AG04449 (cell line): ENCODE measurements at regions not wholly inside any gene's neighbourhood (a gene's known extent, or its start where the extent isn't known, plus 50 kb on each side); places are given as distances from the start of the nearest gene placed in this dataset.

Experiments used
- CTCF ChIA-PET: fragments of 350-600 bp; formaldehyde crosslinking; extraction: SDS; loops from one replicate; lab custom pipeline; 2021; ENCODE audit warnings: antibody characterized with exemption; lab: Yijun Ruan, JAX
- POLR2A ChIA-PET: fragments of 400-600, 350-600 bp; formaldehyde crosslinking; extraction: SDS; loops from one replicate; lab custom pipeline; 2020; ENCODE audit warnings: antibody characterized with exemption, inconsistent platforms; lab: Yijun Ruan, JAX
- DNase-seq: peaks from one replicate; pipeline ENCODE4 v3.0.0-alpha.2; 2010; ENCODE audit warnings: low read depth, low spot score
- H3K4me3 ChIP-seq: 2 replicates; pipeline ENCODE4 v1.5.1; 2011; ENCODE audit warnings: low read depth, mild to moderate bottlenecking, control low read depth, low read length
- CTCF ChIP-seq: IDR thresholded peaks from one replicate; pipeline ENCODE4 v1.5.1; 2011; ENCODE audit warnings: mild to moderate bottlenecking, moderate library complexity, low read length, control low read depth, inconsistent platforms; ENCODE audit not compliant: insufficient read depth; ENCODE audit errors: missing control alignments

- ChIA-PET CTCF (interaction anchor here (1.4 kb wide), 1 partner anchor 63 kb away, joined by 4 read pairs; no protein-coding TSS in a partner anchor), POLR2A (no interaction called here)
- H3K4me3 ChIP-seq = no peak overlapping the region
- DNase-seq = no peak
- no peak for TF ChIP-seq CTCF
Measured at GRCh38 chr7:43004082-43004481, 71.9 kb downstream of the MRPL32 start.

- H3K4me3 ChIP-seq = no peak overlapping the region
- TF ChIP-seq CTCF = no peak
- no peak for DNase-seq
- POLR2A ChIA-PET = no interaction called here
- CTCF ChIA-PET = no interaction called here
Measured at GRCh38 chr7:43006008-43006407, 73.8 kb downstream of the MRPL32 start.

- ChIA-PET POLR2A (no interaction called here), CTCF (no interaction called here)
- H3K4me3 ChIP-seq = no peak overlapping the region
- TF ChIP-seq CTCF = no peak
- DNase-seq = no peak
Measured at GRCh38 chr7:43010061-43010460, 77.9 kb downstream of the MRPL32 start.

- POLR2A ChIA-PET = no interaction called here
Measured at GRCh38 chr7:43011879-43012278, 79.7 kb downstream of the MRPL32 start.

GRCh38 chr7:43014406-43014805, 82.2 kb downstream of the MRPL32 start:
- ChIA-PET CTCF (no interaction called here), POLR2A (no interaction called here)
- no peak overlapping the region for H3K4me3 ChIP-seq
- no peak for DNase-seq
- TF ChIP-seq CTCF = no peak

More at GRCh38 chr7:43011879-43012278, 79.7 kb downstream of the MRPL32 start:
- no peak for DNase-seq
- no peak for TF ChIP-seq CTCF
- no peak overlapping the region for H3K4me3 ChIP-seq
- CTCF ChIA-PET = interaction anchor here (1.2 kb wide), 1 partner anchor 96 kb away, joined by 3 read pairs; no protein-coding TSS in a partner anchor

- no peak for DNase-seq
- no peak overlapping the region for H3K4me3 ChIP-seq
- no peak for TF ChIP-seq CTCF
- POLR2A ChIA-PET = no interaction called here
- CTCF ChIA-PET = interaction anchor here (0.7 kb wide), 1 partner anchor 54 kb away, joined by 3 read pairs; no protein-coding TSS in a partner anchor
Measured at GRCh38 chr7:43015301-43015700, 83.1 kb downstream of the MRPL32 start.
